ENCODE measurements at regions not wholly inside any gene's neighbourhood (a gene's known extent, or its start where the extent isn't known, plus 50 kb on each side); places are given as distances from the start of the nearest gene placed in this dataset.

DNA sequence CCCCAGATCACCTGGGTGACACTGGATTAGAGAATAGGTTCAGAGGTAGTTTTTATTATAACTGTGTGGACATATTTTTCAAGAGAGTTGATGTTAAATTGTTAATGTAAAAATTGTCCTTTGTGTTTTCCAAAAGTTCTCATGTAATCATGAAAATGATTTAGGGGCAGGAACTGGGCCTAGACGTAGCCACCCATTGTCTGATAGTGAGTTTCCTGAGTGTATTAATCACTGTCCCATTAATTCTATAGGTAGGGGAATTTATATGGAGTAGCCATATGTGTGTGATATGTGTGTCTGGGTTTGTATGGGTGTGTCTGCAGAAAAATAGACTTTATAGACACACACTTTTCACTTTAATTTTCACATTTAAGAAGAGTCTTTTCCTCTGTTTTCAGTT, 144.6 kb upstream of the RAI14 start:
- DNase-seq, result no peak

DNA sequence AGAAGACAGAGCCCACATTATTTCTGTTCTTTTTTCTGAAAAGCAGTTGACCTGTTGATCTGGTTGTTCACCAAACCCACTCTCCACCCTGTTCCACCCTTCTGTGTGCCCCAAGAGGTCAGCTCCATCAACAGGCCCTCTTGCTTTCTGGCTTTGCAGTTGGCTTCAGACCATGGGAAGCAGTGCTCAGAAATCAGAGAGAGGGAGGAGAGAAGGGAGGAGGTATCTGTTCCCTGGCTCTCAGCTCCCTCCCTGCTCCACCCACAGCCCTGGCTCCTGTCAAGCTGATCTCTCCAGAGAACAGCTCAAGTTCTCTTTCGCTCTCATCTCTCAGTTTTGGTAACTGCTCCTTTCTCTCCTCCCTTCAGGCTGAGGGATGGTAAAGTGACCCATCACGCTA, 144.2 kb upstream of the RAI14 start:
- no peak for DNase-seq

DNA sequence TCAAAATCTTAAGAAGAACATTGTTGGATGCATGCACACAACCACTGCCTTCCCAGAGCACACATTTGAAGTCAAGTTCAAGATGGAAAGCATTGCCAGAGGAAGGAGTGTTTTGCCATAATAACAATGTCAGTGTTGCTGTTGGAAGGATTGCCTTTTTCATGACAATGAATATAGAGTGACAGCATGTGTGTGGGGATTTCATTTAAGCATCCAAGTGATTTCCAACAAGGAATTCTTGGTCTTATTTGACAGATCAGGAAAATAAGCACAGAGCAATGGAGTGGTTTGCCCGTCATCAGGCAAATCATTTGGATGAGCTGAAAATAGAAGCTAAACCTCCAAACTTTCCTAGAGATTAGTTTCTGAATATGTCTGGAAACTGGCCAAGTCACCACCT, 140.0 kb upstream of the RAI14 start:
- DNase-seq, result no peak

DNA sequence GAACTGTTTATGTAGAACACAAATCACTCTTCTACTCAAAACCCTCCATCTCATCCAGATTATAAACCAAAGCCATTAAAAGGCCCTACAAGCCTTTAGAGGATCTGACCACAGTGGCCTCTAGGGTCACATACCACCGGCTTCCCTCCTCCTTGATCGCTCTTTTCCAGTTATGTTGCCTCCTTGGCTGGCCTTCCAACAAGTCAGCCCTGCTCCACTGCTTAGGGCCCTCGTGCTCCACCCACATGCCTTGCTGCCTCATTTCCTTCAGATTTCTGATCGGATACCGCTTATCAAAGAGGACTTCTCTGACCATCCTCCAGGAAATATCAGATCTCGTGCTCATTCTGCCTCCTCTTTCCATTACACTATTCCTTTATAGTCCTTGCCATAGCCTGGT, 139.4 kb upstream of the RAI14 start:
- no peak for DNase-seq

DNA sequence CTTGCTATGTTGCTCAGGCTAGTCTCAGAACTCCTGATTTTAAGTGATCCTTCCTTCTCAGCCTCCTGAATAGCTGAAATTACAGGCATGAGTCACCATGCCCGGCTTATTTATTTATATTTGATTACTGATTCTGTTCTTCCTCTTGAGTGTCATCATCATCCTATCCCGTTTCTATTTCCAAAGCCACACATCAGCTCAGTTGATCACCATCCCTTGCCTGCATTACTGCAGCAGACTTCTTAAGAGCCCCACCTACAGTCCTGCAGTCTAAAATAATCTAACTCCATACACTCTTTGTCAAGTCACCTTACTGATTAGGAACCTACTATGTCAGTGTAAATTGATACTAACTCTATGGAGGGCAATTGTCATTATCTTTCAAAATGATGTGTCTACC, 138.9 kb upstream of the RAI14 start:
- peak; percentile 10 for DNase-seq

DNA sequence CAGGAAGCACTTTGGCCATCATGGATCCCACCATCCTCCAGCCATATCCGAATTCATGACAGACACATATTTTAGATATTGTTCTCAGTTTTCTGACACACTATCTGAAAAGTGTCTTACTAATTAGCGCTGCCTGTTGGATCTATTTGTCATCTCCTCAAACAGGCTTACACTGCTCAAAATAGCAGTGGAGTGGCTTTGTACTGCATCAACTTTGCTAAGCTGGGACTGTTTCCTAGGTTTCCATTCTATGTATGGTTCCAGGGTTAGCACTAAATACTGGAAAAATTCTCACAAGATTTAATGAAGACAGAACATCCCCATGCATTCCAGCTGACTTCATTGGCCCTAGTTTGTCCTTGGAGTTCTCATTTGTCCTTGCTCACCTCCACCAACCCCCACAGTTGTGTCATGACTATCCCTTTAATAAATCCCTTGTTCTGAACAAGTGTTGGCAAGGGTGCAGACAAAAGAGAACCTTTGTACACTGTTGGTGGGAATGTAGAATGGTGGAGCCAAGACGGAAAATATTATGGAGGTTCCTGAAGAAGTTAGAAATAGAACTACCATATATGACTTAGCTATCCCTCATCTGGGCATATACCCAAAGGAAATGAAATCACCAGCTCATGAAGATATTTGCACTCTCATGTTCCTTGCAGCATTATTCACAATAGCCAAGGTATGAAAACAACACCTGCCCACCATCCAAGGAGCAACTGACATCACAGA, 136.5 kb upstream of the RAI14 start:
- DNase-seq, result peak; percentile 19

DNA sequence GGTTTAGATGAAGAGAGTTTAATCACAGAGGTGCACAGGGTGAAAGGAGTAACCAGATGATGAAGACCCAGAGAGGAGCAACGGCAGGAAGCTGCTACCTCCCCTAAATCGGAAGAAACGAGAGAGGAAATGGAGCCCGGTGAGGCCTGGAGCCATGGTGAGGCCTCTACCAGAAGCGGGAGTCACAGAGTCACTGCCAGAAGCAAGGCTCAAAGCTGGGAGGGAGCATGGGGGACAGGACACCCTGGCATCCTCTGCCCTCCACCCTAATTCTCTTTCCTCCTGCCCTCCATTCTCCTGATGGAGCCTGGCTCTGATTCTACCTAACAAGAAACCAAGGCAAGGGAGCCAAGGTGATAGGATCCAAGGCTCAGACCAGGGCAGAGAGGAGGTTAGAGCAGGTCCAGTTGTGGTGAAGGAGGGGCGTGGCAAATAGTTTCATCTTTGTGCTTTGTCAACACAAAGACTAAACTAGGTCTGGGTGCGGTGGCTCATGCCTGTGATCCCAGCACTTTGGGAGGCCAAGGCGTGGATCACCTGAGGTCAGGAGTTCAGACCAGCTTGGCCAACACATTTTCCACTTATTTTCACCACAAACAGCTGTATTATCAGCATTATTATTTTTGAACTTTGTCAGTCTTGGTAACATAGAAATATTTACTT, 134.4 kb upstream of the RAI14 start:
- DNase-seq, result no peak

DNA sequence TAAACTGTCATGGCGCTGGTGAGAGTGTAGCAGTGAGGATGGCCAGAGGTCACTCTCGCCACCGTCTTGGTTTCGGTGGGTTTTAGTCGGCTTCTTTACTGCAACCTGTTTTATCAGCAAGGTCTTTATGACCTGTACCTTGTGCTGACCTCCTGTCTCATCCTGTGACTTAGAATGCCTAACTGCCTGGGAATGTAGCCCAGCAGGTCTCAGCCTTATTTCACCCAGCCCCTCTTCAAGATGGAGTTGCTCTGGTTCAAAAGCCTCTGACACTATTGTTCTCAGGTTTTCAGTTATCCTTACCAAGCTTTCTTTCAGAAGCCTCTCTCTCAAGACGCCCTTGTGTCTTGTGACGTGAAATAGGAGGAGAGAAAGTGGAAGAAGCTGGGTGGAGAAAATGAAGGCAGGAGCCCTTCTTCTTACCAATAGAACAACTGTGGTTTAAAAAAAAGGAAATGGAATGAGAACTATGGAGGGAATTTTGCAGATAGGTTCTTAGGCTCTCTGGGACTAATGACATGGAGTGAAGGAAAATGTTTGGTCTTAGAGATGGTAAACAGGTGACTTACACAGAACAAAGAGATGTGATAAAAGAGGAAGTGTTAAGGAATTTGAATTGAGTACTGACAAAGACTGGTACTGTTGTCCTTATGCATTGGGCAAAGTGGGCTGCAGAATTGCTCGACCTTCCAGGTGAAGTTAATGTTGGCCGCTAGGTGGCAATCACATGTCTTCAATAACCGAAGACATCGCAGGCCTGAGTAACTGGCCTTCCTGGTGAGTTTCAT, 133.3 kb upstream of the RAI14 start:
- DNase-seq, result peak; percentile 60

DNA sequence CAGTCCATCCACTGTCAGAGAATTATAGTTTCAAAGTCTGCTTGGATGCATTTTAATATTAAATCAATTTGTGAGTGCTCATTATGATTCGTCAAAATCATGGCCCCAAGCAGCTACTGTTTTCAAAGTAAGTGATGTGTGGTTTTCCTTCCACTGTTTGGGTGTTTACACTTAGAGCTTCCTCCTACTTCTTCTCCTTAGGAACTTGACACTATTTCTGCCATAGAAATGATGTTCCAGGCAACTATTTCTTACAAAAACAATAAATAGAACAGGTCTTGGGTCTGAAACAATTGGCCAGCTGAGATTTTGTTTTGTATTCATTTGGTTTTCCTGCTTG, 132.8 kb upstream of the RAI14 start:
- no peak for DNase-seq

DNA sequence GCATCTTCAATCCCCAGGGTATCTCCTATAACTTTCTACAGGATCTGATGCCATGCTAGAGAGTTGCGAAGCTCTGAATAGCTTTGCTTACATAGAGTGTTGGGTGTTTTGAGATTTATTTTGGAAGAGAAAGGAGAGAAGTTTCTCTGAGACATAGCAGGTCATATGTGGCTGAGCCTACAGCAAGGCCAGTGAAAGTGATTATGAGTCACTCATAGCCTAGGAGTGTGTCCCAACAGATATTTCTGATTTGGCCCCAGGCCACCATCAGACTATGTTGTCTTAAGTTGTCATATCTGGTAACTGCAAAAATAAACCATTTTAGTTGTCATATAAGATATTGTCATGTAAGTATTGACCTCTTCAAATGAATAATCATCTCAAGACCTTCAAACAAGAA, 132.0 kb upstream of the RAI14 start:
- DNase-seq, result no peak

DNA sequence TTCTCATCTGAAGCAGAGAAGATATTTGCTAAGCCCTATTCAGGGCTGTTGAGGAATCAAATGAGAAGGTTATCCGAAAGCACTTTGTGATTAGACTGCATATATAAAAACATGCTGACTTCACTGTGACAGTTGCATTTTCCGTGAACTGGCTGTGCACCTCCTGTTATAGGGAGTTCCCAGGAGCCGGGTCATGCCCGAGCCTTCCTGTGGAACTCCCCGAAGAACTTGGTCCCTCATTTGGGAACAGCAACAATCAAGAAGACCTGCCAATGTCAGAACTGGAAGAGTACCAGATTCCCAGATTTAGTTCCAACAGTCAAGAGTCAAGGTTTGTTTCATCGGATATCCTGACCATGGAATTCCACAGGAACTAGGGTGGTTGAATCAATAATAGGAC, 130.4 kb upstream of the RAI14 start:
- no peak for DNase-seq

DNA sequence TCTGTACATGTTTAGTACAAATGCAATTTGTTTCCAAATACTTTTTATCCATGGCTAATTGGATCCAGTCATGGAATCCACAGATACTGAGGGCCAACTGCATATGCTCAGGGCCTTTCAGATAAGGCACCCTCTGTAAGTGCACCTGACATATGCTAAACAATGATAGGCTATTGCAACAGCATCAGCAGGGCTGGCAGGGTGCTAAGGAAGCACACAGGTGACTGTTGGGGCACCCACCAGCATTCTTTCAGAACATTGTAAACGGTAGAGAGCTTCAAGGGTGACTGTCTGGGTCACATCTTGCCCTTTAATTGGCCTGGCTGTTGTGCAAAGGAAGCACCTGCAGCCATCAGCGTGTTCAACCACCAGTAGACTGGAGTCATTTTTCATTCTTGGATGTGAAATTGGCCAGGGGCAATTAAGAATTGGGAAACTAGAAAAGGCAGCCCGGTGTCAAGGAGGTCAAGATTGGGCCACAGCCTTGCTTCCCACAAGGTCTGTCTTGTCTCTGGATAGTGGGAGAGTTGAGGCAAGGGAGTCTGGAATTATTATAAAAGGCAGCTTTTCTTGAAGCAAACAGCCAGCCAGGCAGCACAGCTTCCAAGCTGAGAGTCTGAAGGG, 129.3 kb upstream of the RAI14 start:
- DNase-seq, result no peak

DNA sequence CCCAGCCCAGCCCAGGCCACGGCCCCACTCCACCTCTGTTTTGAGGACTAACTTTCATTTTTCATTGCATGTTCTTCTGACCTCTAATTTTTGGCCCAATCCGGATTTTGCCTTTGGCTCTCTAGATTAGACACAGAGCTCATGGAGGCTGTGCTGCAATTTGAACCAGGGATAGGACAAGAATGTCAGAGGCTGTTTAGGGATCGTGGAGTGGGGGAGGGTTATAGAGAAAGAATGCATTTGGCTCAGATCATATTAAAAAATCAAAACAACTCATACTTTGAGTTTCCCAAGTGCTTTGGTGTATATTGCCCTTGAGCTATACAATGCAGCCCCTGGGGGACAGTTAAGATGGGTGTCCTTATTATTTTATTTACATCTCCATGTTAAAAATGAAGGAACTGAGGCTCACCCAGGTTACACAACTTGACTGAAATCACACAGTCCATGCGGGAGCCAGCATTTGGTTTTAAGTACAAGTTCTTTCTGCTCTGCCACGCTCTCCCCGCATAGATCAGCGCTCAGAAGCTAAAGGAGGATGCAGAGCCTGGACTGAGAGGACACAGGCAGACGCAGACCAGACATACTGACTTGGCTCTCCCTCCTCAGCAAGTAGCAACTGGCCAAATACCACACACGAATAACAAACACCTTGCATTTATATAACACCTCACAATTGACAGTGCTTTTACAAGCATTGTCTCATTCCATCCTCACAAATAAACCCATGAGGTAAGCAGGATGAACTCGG, 126.4 kb upstream of the RAI14 start:
- DNase-seq, result no peak

DNA sequence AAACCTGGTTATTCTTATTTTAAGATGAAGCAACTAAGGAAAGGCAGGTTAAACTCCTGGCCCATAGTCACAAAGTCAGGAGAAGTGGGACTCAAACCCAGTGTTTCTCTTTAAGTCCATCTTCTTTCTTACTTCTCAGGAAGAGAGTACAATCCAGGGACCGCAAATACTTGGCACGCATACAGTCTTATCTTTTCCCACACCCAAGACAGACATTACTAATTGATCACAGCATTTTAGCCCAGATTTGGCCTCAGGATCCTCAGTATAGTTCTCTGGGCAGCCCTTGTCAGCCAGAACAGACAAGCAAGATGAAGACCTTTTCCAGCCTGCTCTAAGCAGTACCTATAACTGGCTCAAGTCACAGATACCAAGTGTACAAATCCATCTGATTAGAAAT, 125.5 kb upstream of the RAI14 start:
- DNase-seq, result no peak

DNA sequence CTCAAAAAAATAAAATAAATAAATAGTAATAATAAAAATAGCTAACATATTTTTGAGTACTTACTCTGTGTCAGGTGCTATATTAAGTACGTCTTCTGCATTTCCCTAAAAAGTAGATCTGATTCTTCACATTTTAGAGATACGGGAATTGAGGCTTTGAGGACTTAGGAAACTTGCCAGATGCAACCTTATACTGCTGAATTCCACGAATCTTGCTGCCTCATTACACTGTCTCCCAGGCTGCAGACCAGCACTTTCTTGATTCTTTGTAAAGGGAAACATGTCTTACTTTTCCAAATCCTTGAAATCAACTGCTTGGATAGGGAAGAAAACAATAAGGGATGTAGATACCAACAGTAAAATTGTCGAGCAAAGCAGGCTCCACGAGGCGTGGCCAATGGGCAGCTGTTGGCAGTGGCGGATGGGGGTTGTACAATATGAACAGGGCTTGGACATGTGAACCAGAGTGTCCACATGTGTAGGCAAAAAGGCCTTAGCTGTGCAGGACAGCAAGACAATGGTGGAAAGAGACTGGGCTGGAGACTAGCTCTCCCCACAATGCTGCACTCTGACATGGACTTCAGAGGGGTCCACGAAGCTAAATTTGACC, 124.3 kb upstream of the RAI14 start:
- DNase-seq, result no peak

DNA sequence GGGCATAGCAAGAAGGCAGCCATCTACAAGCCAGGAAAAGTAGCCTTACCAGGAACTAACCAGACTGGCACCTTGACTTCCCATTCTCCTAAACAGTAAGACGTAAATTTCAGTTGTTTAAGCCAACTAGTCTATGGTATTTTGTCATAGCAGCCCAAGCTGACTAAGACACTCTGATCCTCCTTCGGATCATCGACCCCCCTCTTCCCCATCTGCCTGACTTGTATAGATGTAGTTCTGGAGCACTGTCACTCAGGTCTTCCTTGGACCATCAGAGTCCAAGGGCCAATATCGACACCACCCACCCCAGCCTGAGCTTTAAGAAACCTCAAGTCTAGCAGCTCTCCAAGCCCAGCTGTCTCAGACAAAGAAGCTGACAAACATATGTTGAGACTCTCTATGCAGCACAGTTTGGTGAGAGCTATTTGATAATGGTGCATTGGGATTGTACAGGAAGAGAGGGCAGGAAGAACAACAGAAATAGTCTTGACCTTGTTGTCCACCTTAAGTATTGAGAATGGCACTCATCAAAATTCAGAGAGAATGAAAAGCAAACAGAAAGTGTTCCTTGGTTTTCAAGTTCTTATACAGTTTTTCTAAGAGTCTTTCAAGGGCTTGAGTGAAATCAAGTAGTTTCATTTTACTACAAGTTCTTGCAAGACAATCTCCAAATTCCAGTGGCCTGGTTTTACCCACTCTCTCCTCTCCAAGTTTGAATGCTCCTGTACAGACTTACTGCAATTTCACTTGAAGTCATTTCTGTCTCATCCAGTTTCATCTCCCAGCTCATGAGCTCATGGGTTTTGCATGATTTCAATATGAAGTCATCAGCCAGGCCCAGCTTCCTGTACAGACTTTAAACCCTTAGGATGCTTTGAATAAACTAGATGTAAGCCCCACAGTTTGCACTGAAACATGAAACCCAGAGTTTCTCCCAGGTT, 122.3 kb upstream of the RAI14 start:
- DNase-seq, result no peak

DNA sequence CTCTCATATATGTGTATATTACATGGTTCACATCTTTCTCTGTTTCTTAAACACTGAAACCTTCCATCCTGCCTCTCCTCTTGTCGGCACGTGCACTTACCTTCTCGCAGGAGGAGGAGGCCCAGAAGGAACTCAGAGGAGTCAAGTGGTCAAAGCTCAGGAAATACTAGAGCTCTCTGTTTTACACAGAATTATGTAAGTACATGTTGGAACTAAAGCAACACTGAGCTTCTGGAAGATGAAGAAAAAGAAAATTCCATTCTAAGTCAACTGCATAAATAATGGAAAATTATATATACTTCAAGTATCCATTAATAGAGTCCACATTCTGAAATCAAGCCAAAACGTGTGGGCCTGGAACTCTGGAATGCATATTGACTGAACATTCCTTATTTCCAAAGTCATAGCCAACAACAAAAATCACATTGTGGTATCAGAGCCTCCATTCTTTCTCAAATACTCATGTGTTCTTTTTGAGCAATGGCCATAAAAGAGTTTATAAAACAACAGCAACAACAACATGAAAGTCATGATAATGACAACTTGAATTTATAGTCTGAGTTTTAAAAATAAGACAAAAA, 121.5 kb upstream of the RAI14 start:
- DNase-seq, result no peak

DNA sequence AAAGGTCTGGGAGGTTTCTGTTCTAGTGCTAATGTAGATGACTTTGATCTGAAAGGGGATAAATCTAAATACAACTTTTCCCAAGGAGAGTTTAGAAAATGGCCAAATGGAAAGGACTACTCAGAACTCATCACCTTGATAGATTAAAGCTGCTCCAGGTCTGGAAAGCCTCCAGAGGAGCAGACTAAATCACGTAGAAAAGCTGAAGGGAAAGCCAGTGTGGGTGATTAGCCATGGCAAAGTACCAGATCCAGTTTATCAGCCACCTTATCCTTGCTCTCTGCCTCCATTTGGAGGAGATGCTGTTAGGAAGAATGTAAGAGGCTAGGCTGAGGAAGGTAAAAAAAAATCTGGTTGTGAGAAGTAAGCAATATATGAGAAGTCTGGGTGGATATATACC, 120.7 kb upstream of the RAI14 start:
- no peak for DNase-seq

DNA sequence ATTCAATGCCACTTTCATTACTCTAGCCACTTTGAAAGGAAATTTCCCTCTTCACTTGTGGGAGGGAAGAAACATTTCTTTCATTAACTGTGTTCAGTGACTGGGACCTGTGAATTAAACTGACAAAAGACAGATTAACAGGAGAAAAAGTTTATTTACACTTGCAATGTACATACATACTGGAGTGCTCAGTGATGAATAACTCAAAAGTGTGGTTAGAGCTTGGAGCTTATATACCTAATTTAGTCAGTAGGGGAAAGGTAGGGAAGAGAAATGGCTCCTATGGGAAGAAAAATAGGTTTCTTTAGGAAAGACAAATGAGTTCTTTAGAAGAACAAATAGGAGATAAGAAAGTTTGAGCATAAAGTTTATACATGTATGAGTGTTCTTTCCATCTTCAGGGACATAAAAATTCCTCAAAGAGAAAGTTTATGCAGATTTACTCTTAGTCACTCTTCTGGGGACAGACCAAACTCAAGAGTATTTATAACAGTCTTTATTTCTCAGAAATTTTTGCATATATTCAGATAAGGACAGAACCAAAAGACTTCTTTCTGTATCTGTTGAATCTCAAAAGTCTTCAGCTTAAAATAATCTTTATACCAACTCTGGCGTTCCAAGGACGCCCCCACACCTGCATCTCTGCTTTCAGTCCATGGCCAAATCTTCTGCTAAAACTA, 120.0 kb upstream of the RAI14 start:
- no peak for DNase-seq

DNA sequence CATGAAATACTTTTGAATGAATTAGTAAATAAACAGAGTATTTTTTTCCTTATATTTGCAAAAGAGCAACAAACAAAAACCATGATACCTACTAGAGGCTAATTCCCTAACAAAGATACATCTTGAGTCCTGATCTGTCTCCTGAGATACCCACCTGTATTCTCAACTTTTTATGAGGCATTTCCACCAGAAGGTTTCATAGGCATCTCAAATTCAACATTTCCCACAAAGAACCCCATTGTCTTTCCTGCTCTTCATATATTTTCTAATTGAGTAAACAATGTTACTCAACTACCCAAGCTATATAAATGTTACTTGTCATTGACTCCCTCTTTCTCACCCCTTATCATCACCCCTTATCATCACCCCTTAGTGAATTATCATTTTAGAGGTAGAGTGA, 119.4 kb upstream of the RAI14 start:
- DNase-seq, result no peak

All from NCI-H2029 (cell line).